SHP77 (cell line): ENCODE measurements at regions not wholly inside any gene's neighbourhood (a gene's known extent, or its start where the extent isn't known, plus 50 kb on each side); places are given as distances from the start of the nearest gene placed in this dataset.

Experiments used
- DNase-seq, 2 experiments: peaks; one replicate each; lab custom pipeline; 2025; lab: John Stamatoyannopoulos, UW

- no peak for DNase-seq
These were observed 238.7 kb upstream of the CELF2 start for GRCh38 chr10:10778959-10779358.

- DNase-seq = no peak
These were observed 238.2 kb upstream of the CELF2 start for GRCh38 chr10:10779511-10779910.

- no peak for DNase-seq
These were observed 236.9 kb upstream of the CELF2 start for GRCh38 chr10:10780746-10781145.

DNA sequence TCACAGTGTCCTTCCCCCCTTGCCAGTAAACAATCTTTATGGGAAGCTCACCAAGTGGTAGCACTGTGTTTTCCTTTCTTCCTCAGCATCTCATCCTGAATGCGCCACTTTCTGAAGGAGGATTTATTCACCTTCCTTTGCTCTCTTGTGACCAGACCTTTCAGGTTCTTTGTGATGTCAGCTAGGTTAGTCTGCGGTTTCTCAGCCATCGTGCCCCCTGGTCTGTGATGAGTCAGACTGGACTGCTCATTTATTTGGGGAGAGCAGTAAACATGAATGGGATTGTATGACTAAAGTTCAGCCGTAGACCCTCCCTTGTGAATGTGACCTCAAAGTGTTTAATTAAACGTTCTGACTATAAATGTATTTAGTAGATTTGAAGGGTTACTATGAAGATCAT lies 235.1 kb upstream of the CELF2 start:
- no peak for DNase-seq

DNA sequence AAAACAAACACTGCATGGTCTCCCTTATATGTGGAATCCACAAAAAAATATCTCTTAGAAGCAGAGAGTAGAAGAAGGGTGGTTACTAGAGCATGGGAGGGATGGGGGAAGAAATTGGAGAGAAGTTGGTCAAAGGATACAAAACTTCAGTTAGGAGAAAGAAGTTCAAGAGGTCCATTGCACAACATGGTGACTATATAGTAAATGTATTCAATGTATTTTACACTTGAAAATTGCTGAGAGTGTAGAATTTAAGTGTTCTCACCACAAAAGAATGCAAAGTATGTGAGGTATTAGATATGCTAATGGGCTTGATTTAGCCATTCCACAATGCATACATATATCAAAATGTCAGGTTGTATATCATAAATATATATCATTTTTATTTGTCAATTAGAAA lies 232.0 kb upstream of the CELF2 start:
- DNase-seq = no peak

GRCh38 chr10:10786109-10787090 lies 231.3 kb upstream of the CELF2 start:
- DNase-seq = no peak

- DNase-seq = no peak
These were observed 230.1 kb upstream of the CELF2 start for GRCh38 chr10:10787586-10787985.

DNA sequence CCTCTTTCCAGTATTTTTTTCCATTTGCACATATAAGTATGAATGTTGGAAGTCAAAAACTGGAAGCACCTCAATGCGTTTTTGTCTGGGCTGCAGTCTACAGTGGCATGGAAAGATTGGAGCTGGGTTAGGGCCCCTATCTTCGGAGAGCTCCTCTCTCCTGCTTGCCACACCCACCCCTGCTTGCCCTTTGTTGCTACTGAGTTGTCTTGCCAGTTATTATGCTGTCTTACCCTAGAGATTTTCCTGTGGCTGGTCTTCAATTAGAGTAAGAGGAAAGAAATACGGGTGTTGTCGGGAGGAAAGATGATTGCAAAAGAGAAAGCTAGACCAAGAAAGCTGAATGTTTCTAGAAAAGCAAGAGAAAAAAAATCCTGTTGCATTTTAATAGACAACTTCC lies 228.9 kb upstream of the CELF2 start:
- no peak for DNase-seq

DNA sequence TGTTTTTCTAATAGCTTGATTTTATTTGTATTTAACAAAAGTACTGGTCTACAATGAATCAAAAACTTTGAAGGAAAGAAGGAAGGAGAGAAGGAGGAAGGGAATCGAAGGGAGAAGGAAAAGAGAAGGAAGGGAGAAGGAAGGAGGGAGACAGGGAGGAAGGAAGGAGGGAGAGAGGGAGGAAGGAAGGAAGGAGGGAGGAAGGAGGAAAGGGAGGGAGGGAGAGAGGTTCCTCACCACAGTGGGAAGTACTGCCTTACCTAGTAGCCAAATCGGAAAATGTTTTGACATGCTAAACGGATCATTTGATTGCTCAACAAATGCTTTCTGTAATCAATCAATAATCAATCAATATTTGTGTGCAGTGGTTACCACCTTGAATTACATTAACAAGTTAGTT lies 225.8 kb upstream of the CELF2 start:
- no peak for DNase-seq

GRCh38 chr10:10792681-10793080 lies 225.0 kb upstream of the CELF2 start:
- no peak for DNase-seq

- no peak for DNase-seq
These were observed 223.6 kb upstream of the CELF2 start for GRCh38 chr10:10794046-10794445.

DNA sequence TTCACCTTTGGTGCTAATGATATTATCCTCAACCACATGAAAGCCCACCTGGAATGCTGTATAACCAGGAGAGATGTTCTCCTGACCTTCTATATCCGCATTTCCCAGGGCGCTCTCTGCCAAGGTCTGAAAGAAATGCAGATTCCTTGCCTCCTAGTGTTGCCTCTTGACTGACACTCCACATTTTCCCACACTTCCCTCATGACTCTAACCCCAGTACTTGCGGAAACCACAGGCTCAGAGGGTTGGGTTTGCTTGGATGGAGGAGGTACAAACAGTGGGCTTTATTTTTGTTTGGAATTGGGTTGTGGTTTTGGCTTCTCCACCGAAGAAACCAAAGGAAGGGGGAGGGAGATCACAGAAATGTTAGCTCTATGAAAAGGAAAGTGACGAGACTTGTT lies 222.9 kb upstream of the CELF2 start:
- DNase-seq = no peak

- no peak for DNase-seq
These were observed 221.5 kb upstream of the CELF2 start for GRCh38 chr10:10796061-10796773.

GRCh38 chr10:10796774-10797415 lies 220.8 kb upstream of the CELF2 start:
- no peak for DNase-seq

DNA sequence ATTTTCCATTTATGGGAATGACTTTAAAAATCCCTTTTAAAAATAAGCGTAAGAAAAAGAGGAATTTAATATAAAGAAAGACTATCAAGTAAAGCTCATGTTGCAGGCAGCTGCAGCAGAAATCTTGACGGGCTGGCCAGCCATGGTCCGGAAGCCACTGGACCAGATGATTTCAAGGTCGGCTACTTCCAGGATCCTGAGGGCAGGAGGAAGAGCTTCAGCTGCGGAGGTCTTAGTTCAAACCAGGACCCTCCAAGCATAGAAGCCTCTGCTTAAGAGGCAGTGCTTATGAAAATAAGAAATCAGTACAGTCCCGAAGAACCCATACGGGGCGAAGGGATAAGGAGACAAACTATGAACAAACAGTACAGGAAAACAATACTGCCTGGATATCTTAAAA lies 220.2 kb upstream of the CELF2 start:
- no peak for DNase-seq

DNA sequence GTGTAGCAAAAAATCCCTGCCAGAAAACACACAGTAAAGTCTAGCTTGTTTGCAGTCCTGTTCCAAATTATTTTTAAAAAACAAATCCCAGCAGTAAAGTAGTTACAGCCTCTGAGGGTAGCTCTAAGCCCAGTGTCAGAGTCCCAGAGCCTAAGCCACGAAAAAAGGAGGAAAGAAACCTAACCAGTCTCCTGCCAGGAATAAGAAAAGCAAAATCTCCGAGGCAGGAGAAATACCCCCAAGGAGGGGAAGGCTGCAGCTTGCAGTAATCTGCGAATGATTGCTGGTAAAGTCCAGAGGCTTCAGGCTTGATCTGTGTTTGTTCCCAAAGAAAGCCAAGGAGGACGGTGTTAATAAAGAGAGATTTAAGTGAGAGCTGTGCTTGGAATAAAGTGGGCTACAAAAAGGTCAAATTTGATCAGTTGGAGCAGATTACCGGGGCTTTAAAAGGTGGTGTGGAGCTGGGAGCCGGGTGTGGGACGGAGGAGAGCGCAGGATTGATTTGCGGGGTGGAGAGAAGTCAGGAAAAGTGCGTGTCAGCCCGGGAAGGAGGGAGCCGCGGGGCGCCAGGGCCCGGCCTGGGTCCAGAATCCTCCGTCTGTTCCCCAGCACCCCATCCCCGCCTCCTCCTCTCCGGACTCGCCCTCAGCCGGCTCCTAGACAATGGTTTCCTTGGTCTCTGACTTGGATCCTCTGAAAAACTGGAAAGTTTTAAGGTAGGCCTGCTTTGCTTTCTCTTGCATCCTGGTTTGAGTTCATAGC lies 219.4 kb upstream of the CELF2 start:
- DNase-seq = no peak

DNA sequence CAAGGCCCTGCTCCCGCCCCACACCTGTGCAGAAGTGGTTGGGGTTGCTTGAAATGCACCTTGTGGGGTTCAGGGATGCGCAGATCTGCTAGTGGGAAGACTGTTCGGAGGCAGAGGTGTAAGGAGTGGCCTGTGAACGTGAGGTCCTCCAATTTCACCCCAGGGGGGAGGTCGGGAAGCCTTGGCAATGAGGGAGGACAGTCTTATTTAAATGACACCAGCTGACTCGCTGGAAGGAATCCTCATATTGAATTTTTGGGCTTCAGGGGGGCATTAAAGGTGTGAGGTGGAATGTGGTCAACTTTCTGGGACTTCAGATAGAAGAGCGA lies 218.8 kb upstream of the CELF2 start:
- DNase-seq = no peak

DNA sequence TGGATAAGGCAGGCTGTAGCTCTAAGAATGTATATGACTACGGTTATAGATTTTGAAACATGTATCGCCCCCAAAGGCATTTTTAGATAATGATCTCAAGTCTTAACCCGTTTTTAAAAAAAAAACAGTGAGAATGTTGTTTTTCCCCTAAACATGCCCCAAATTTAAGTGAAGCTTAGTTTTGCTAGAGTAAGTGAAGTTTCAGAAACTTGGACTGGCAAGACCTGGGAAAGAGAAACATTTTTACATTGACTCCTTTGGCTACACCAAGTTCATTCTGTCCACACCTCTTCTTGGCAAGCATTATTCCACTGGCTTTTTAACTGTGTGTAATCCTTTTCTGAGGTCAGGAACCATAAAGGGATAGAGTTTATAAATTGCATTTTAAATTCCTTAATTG lies 216.7 kb upstream of the CELF2 start:
- no peak for DNase-seq

DNA sequence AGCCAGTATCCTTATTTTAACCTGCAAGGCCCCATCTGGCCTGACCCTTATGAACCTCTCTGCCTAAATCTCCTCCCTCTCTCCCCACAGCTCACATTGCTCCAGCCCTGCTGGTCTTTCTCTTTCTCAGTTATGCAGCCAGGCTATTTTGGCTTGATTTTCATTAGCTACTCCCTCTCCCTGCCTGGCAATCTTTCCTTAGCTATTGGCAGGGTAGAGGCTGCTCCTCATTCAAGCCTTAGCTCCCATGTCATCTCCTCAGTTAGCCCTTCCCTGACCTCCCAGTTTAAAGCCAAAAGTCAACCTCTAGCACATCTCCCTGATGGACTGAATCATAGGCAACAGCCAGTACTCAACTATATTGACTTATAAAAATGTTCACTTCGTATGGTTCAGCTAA lies 214.4 kb upstream of the CELF2 start:
- no peak for DNase-seq

GRCh38 chr10:10804061-10804460 lies 213.6 kb upstream of the CELF2 start:
- DNase-seq = no peak

GRCh38 chr10:10804998-10805740 lies 212.5 kb upstream of the CELF2 start:
- no peak for DNase-seq
